Uterus (tissue), 2 donors: ENCODE measurements at regions not wholly inside any gene's neighbourhood (a gene's known extent, or its start where the extent isn't known, plus 50 kb on each side); places are given as distances from the start of the nearest gene placed in this dataset.

Experiments used
- CTCF ChIP-seq, 4 experiments: fragments of 200-600 bp in 2 of 4; fragments of 450-650 bp in 2 of 4; sonication (generic) in 2 of 4; IDR thresholded peaks; one replicate each; pipeline ENCODE4 v1.5.1; 2016 to 2019; ENCODE audit warnings: antibody characterized with exemption in 4 of 4, mild to moderate bottlenecking in 2 of 4, moderate library complexity in 1 of 4
- POLR2A ChIP-seq, 2 donors: fragments of 450-650 bp; IDR thresholded peaks; one replicate each; pipeline ENCODE4 v1.6.1; 2016; ENCODE audit warnings: antibody characterized with exemption in 2 of 2, mild to moderate bottlenecking in 1 of 2, moderate library complexity in 1 of 2

- TF ChIP-seq CTCF (IDR thresholded peaks at IDR 0.05) (no peak), POLR2A (IDR thresholded peaks at IDR 0.05) (no peak)
These were observed 277.2 kb upstream of the BCHE start for GRCh38 chr3:166114448-166114847.
